GM19035 (cell line): ENCODE measurements at regions not wholly inside any gene's neighbourhood (a gene's known extent, or its start where the extent isn't known, plus 50 kb on each side); places are given as distances from the start of the nearest gene placed in this dataset.
"Not testable (repeated sequence)": the region's sequence is repeated elsewhere in the genome, so short reads cannot be mapped to it uniquely, and the experiment has no call there.

ENCODE experiments used
- ATAC-seq: cut with Tn5 transposase; IDR thresholded peaks from one replicate; pipeline ENCODE4 v1.9.1; 2021; ENCODE audit not compliant: unreplicated experiment

DNA sequence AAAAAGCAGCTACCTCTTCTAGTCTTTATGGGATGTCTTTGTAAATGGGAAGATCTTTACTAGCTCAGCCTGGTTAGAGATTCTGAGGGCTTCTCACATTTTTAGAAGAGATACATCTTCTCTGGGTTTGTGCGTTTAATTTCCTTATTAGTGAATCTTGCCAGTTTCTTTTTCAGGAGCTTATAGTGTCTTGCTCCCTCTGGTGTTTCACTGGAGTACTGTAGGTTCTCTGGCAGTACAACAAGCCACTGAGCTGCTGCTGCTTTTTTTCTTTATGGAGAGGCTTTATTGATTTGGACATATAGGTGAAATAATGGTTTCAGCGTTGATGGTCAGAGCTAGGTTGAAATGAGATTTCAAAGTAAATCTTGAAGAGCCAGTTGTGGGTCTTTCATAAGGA, 82.9 kb downstream of the LAS1L start:
- ATAC-seq = peak; percentile 72

DNA sequence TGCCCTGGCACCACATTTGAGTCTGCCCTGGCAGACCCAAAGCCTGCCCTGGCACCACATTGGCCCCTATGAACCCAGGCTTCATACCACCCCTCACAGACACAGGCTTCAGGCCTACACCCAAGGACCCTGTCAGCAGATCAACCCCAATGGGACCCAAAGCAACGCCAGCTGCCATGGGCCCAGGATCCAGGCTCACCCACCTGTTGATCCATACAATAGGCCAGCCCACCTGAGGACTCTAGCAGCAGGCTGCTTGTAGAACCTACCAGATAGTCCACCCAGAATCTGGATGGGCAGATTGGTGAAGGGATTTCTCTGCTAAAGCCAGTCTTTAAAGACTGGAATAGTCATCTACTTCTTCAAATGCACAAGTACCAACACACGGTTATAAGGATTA, 114.4 kb downstream of the LAS1L start:
- no peak for ATAC-seq

DNA sequence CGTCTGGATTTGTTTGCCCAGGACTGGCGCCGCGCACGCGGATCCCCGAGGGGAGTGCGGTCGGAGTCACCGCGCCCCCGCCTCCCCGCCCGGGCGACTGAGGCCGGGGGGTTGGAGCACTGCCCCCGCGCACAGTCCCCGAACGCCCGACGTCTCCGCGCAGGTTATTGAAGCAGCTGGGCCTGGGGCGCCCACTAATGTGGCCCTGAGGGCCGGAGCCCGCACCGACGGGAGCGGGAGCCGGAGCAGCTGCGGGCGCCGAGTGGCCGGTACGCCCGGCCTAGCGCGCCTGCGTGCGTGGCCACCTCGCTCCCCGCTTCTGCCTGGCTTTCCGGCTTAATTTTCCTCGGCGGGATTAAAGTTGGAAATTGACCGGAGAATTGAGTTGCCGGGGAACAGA, 126.9 kb downstream of the LAS1L start:
- ATAC-seq = not testable (repeated sequence)

DNA sequence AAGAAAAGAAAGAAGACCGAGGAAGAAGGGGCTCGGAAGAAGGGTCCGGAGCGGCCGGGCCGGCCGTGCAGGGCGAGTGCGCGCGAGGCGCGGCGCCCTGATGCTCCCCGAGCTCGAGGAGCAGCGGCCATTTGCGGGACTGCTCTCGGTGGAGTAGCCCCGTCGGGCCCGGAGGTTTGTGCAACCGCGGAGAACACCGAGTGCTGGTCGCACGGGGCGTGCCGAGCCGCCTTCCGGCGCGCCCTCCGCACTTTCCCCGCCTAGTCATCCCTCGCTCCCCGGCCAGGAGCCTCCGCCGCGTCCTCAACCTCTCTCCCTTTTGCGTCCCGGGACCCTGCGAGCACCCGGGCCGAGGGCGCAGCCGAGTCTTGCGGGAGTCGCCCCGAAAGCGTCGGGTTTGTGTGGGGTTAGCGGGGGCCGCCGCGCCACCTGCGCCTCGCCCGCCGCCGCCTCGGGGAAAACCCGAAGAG, 127.4 kb downstream of the LAS1L start:
- no peak for ATAC-seq

DNA sequence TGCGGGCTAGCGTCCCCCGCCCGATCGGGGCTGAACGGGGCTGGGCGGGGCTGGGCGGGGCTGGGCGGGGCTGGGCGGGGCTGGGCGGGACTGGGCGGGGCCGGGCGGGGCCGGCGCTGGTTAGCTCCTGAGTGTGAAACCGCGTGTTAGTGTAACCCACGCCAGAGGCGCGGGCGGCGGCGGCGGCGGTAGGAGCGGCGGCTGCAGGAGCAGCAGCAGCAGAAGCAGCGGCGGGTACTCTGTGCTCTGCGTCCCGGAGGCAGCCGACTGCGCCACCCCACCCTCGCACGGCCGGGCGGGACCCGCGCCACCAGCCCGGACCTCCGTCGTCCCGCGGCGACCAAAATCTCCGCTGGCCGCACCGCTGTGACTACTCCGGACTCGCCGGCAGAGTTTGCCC, 128.1 kb downstream of the LAS1L start:
- no peak for ATAC-seq

DNA sequence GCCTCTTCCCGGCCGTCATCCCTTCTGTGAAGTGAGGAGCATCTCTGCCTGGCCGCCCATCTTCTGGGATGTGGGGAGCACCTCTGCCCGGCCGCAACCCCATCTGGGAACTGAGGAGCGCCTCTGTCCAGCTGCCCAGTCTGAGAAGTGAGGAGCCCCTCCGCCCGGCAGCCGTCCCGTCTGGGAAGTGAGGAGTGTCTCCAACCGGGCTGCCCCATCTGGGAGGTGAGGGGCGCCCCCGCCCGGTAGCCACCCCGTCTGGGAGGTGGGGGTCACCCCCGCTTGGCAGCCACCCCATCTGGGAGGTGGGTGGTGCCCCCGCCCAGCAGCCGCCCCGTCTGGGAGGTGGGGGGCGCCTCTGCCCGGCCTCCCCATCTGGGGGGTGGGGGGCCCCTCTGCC, 142.3 kb downstream of the LAS1L start:
- ATAC-seq = no peak

DNA sequence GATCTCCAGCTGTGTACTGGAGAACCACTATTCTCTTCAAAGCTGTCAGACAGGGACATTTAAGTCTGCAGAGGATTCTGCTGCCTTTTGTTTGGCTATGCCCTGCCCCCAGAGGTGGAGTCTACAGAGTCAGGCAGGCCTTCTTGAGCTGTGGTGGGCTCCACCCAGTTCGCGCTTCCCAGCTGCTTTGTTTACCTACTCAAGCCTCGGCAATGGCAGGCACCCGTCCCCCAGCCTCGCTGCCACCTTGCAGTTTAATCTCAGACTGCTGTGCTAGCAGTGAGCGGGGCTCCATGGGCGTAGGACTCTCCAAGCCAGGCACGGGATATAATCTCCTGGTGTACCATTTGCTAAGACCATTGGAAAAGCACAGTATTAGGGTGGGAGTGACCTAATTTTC, 145.5 kb downstream of the LAS1L start:
- ATAC-seq = not testable (repeated sequence)
